ENCODE measurements at regions not wholly inside any gene's neighbourhood (a gene's known extent, or its start where the extent isn't known, plus 50 kb on each side); places are given as distances from the start of the nearest gene placed in this dataset.

DNA sequence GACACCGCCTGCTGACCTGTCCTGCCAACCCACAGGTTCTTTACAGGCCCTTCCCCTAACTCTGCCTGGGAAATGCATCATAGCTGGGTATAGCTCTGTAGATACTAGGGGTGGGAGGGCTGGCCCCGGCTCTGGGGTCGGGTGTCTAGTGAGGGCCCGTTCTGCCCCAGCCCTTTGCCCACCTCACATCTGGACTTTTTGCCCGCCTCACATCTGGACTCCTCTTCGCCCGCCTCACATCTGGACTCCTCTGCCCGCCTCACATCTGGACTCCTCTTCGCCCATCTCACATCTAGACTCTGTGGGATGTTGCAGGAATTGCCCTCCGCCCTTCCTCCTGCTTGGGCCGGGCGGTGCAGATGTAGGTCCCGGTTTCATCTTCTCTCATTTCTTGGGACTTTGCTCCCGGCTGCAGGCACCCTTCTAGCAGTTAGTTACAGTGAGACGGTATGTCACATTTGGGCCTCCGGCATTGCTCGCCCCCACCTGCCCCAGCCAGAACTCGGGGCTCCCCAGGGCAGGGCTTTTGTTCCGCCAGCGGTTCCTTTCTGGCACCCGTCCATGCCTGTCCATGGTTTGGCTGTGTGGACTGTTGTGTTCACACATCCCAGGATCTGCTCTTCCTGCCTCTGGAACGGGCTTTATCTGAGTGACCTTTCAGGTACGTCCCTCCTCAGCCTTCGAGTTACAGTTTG is 1153.7 kb downstream of the BRD1 start:
- TF ChIP-seq, protein P1, sequence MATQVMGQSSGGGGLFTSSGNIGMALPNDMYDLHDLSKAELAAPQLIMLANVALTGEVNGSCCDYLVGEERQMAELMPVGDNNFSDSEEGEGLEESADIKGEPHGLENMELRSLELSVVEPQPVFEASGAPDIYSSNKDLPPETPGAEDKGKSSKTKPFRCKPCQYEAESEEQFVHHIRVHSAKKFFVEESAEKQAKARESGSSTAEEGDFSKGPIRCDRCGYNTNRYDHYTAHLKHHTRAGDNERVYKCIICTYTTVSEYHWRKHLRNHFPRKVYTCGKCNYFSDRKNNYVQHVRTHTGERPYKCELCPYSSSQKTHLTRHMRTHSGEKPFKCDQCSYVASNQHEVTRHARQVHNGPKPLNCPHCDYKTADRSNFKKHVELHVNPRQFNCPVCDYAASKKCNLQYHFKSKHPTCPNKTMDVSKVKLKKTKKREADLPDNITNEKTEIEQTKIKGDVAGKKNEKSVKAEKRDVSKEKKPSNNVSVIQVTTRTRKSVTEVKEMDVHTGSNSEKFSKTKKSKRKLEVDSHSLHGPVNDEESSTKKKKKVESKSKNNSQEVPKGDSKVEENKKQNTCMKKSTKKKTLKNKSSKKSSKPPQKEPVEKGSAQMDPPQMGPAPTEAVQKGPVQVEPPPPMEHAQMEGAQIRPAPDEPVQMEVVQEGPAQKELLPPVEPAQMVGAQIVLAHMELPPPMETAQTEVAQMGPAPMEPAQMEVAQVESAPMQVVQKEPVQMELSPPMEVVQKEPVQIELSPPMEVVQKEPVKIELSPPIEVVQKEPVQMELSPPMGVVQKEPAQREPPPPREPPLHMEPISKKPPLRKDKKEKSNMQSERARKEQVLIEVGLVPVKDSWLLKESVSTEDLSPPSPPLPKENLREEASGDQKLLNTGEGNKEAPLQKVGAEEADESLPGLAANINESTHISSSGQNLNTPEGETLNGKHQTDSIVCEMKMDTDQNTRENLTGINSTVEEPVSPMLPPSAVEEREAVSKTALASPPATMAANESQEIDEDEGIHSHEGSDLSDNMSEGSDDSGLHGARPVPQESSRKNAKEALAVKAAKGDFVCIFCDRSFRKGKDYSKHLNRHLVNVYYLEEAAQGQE (IDR thresholded peaks at IDR 0.05; ENCODE audit: insufficient replicate concordance, low read depth): no peak
- TF ChIP-seq, protein P2, sequence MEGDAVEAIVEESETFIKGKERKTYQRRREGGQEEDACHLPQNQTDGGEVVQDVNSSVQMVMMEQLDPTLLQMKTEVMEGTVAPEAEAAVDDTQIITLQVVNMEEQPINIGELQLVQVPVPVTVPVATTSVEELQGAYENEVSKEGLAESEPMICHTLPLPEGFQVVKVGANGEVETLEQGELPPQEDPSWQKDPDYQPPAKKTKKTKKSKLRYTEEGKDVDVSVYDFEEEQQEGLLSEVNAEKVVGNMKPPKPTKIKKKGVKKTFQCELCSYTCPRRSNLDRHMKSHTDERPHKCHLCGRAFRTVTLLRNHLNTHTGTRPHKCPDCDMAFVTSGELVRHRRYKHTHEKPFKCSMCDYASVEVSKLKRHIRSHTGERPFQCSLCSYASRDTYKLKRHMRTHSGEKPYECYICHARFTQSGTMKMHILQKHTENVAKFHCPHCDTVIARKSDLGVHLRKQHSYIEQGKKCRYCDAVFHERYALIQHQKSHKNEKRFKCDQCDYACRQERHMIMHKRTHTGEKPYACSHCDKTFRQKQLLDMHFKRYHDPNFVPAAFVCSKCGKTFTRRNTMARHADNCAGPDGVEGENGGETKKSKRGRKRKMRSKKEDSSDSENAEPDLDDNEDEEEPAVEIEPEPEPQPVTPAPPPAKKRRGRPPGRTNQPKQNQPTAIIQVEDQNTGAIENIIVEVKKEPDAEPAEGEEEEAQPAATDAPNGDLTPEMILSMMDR (IDR thresholded peaks at IDR 0.05; ENCODE audit: insufficient read depth, low read length): no peak
- no peak for TF ChIP-seq POLR2AphosphoS5 (IDR thresholded peaks at IDR 0.05; ENCODE audit: low read depth)
- no peak for TF ChIP-seq GABPA (IDR thresholded peaks at IDR 0.05; ENCODE audit: low read depth)

All from HL-60 (cell line).